ENCODE measurements at regions not wholly inside any gene's neighbourhood (a gene's known extent, or its start where the extent isn't known, plus 50 kb on each side); places are given as distances from the start of the nearest gene placed in this dataset.

DNA sequence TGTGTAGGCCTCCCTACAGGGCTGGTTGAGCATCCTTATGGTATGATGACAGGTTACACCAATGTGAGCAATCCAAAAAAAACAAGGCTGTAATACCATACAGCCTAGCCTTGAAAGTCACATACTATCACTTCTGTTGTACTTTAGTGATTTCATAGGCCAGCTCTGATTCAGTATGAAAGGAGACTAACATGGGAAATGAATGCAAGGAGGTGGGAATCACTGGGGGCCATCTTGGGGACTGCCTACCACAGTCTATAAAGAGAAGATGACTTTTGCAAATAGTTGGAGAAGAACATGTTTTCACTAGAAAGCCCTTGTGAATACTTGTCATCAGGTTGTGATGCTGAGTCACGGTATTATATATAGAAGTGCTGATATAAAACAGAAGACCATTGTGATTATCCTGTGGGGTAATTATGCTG is 270.7 kb downstream of the S1PR1 start:
- TF ChIP-seq EZH2phosphoT487 (IDR thresholded peaks at IDR 0.05; ENCODE audit: low read depth, severe bottlenecking, unreplicated experiment) = no peak
- TF ChIP-seq, protein P1, sequence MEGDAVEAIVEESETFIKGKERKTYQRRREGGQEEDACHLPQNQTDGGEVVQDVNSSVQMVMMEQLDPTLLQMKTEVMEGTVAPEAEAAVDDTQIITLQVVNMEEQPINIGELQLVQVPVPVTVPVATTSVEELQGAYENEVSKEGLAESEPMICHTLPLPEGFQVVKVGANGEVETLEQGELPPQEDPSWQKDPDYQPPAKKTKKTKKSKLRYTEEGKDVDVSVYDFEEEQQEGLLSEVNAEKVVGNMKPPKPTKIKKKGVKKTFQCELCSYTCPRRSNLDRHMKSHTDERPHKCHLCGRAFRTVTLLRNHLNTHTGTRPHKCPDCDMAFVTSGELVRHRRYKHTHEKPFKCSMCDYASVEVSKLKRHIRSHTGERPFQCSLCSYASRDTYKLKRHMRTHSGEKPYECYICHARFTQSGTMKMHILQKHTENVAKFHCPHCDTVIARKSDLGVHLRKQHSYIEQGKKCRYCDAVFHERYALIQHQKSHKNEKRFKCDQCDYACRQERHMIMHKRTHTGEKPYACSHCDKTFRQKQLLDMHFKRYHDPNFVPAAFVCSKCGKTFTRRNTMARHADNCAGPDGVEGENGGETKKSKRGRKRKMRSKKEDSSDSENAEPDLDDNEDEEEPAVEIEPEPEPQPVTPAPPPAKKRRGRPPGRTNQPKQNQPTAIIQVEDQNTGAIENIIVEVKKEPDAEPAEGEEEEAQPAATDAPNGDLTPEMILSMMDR (IDR thresholded peaks at IDR 0.05; ENCODE audit: poor library complexity) = no peak
